SK-N-SH (cell line): ENCODE measurements at regions not wholly inside any gene's neighbourhood (a gene's known extent, or its start where the extent isn't known, plus 50 kb on each side); places are given as distances from the start of the nearest gene placed in this dataset.

Experiments used
- CTCF ChIP-seq: fragments of 200-600 bp; sonication (generic); IDR thresholded peaks from 2 replicates; pipeline ENCODE4 v1.6.1; 2017; ENCODE audit warnings: antibody characterized with exemption, mild to moderate bottlenecking, moderate library complexity
- EP300 ChIP-seq, 2 experiments: IDR thresholded peaks; 2 replicates each; pipeline versions ENCODE4 v1.4.0 to v1.6.1; 2012; ENCODE audit warnings: borderline replicate concordance in 1 of 2, low read depth in 1 of 2, low read length in 1 of 2
- EZH2phosphoT487 ChIP-seq: fragments of 200-600 bp; sonication (generic); IDR thresholded peaks from 2 replicates; pipeline ENCODE4 v1.6.1; 2017; ENCODE audit warnings: low read depth, mixed run types, mild to moderate bottlenecking, antibody characterized with exemption, moderate library complexity, borderline replicate concordance
- MAX ChIP-seq: IDR thresholded peaks from 2 replicates; pipeline ENCODE4 v1.4.0; 2012; ENCODE audit warnings: low read depth
- NRF1 ChIP-seq: IDR thresholded peaks from 2 replicates; pipeline ENCODE4 v1.6.1; 2012; ENCODE audit warnings: low read depth, mild to moderate bottlenecking, low read length
- POLR2AphosphoS5 ChIP-seq: IDR thresholded peaks from 2 replicates; pipeline ENCODE4 v1.6.1; 2012; ENCODE audit warnings: low read depth, low read length

GRCh38 chr7:25559581-25560367, 331.5 kb upstream of the NPVF start:
- no peak for TF ChIP-seq CTCF
- TF ChIP-seq EP300 (IDR thresholded peaks at IDR 0.05; ENCODE audit: borderline replicate concordance in 1 of 2, low read depth in 1 of 2, low read length in 1 of 2): no peak
- no peak for TF ChIP-seq MAX
- TF ChIP-seq POLR2AphosphoS5: no peak
- no peak for TF ChIP-seq EZH2phosphoT487
- TF ChIP-seq NRF1: no peak
